ENCODE measurements at regions not wholly inside any gene's neighbourhood (a gene's known extent, or its start where the extent isn't known, plus 50 kb on each side); places are given as distances from the start of the nearest gene placed in this dataset.

GRCh38 chr12:92568691-92569090, 134.1 kb upstream of the PLEKHG7 start:
- TF ChIP-seq CTCF (conservative IDR thresholded peaks at IDR 0.05; ENCODE audit: low read depth in 2 of 2) = no peak
- no peak for TF ChIP-seq EZH2phosphoT487 (IDR thresholded peaks at IDR 0.05; ENCODE audit: unreplicated experiment)
- TF ChIP-seq CREB1 (CRISPR knock-in tag; IDR thresholded peaks at IDR 0.05; ENCODE audit: low read depth) = no peak
- no peak for TF ChIP-seq REST (IDR thresholded peaks at IDR 0.05; ENCODE audit: unreplicated experiment)
- no peak for TF ChIP-seq EZH2 (IDR thresholded peaks at IDR 0.05; ENCODE audit: low read depth, unreplicated experiment)
- no peak for TF ChIP-seq POLR2AphosphoS5 (IDR thresholded peaks at IDR 0.05; ENCODE audit: low read depth)
- no peak for TF ChIP-seq STAT1 (IDR thresholded peaks at IDR 0.05; ENCODE audit: unreplicated experiment)
- no peak for TF ChIP-seq JUNB (IDR thresholded peaks at IDR 0.05; ENCODE audit: unreplicated experiment)
- no peak for TF ChIP-seq ETS1 (IDR thresholded peaks at IDR 0.05)

Measured in GM23338 (cell line).